Endodermal cell (in vitro differentiated cells): ENCODE measurements at regions not wholly inside any gene's neighbourhood (a gene's known extent, or its start where the extent isn't known, plus 50 kb on each side); places are given as distances from the start of the nearest gene placed in this dataset.

Experiments used
- DNase-seq: peaks from one replicate; pipeline ENCODE4 v3.0.0-alpha.2; 2017
- H3K27ac ChIP-seq: 2 replicates; pipeline ENCODE4 v1.5.1; 2013; ENCODE audit warnings: mild to moderate bottlenecking, low read depth, low read length, moderate library complexity
- H3K27me3 ChIP-seq: 2 replicates; pipeline ENCODE4 v1.6.1; 2013; ENCODE audit warnings: mild to moderate bottlenecking, low read length, moderate library complexity; ENCODE audit not compliant: insufficient read depth, control insufficient read depth, poor library complexity, severe bottlenecking
- H3K36me3 ChIP-seq: 2 replicates; pipeline ENCODE4 v1.7.0; 2013; ENCODE audit warnings: mild to moderate bottlenecking, low read length, moderate library complexity; ENCODE audit not compliant: control insufficient read depth, insufficient read depth
- H3K4me1 ChIP-seq: one replicate; pipeline ENCODE4 v1.7.0; 2013; ENCODE audit warnings: low read length; ENCODE audit not compliant: control insufficient read depth, insufficient read depth
- H3K4me3 ChIP-seq: 2 replicates; pipeline ENCODE4 v1.5.1; 2013; ENCODE audit warnings: mild to moderate bottlenecking, low read length, moderate library complexity
- H3K9ac ChIP-seq: 2 replicates; pipeline ENCODE4 v1.6.1; 2013; ENCODE audit warnings: mild to moderate bottlenecking, low read length, moderate library complexity; ENCODE audit not compliant: poor library complexity, severe bottlenecking; ENCODE audit errors: extremely low read depth
- H3K9me3 ChIP-seq: 2 replicates; pipeline ENCODE4 v1.6.1; 2013; ENCODE audit warnings: mild to moderate bottlenecking, low read length, moderate library complexity; ENCODE audit not compliant: control insufficient read depth
- H3K27ac Mint-ChIP-seq: 2 replicates; pipeline ENCODE4 v1.8.0; 2020; ENCODE audit warnings: mixed read lengths
- H3K27me3 Mint-ChIP-seq: 2 replicates; pipeline ENCODE4 v1.8.0; 2021; ENCODE audit warnings: mild to moderate bottlenecking, mixed read lengths; ENCODE audit not compliant: insufficient read depth
- H3K36me3 Mint-ChIP-seq: 2 replicates; pipeline ENCODE4 v1.8.0; 2020; ENCODE audit warnings: low read depth, mixed read lengths
- H3K4me1 Mint-ChIP-seq: 2 replicates; pipeline ENCODE4 v1.8.0; 2020; ENCODE audit warnings: mixed read lengths
- H3K4me3 Mint-ChIP-seq: 2 replicates; pipeline ENCODE4 v1.8.0; 2020; ENCODE audit warnings: mild to moderate bottlenecking, moderate library complexity, mixed read lengths
- H3K9me3 Mint-ChIP-seq: 2 replicates; pipeline ENCODE4 v1.8.0; 2020; ENCODE audit warnings: mild to moderate bottlenecking, mixed read lengths
- CTCF ChIP-seq: fragments of 200-600 bp; sonication (generic); conservative IDR thresholded peaks from 2 replicates; pipeline ENCODE4 v1.5.0; 2021; ENCODE audit warnings: antibody characterized with exemption, mild to moderate bottlenecking
- WGBS, 2 experiments: methylation state at CpG; one replicate each; pipeline versions ENCODE4 v1.1.5 to v1.1.7; 2013; ENCODE audit warnings: missing lambda C conversion rate in 2 of 2, mixed read lengths in 1 of 2; ENCODE audit not compliant: insufficient coverage in 1 of 2, insufficient read length in 1 of 2; 5-methylcytosine and 5-hydroxymethylcytosine counted together

DNA sequence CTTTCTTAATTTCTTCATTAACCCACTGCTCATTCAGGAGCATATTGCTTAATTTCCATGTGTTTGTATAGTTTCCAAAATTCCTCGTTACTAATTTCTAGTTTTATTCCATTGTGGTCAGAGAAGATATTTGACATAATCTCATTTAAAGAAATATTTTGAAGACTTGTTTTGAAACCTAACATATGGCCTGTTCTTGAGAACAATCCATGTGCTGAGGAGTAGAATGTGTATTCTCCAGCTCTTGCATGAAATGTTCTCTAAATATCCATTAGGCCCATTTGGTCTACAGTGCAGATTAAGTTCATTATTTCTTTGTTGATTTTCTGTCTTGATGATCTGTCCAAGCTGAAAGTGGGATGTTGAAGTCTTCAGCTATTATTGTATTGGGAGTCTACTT lies 251.7 kb downstream of the ALDH8A1 start:
- H3K9me3 Mint-ChIP-seq = no peaks in the 10 kb centered on the region
- no peaks in the 10 kb centered on the region for H3K36me3 Mint-ChIP-seq
- H3K9me3 ChIP-seq = no peaks in the 10 kb centered on the region
- H3K27ac ChIP-seq = no peak overlapping the region
- no peak overlapping the region for H3K9ac ChIP-seq
- no peak overlapping the region for H3K4me3 Mint-ChIP-seq
- peaks cover 6% of the 10 kb centered on the region for H3K4me1 Mint-ChIP-seq
- H3K27me3 Mint-ChIP-seq = peaks cover 6% of the 10 kb centered on the region
- WGBS, 2 experiments = 100% methylated on average over 1 of the region's 1 CpG; no CpG with 5 or more reads in 1 of the 2 experiments
- no peaks in the 10 kb centered on the region for H3K27me3 ChIP-seq
- no peak for DNase-seq
- peaks cover 3% of the 10 kb centered on the region for H3K4me1 ChIP-seq
- no peaks in the 10 kb centered on the region for H3K36me3 ChIP-seq
- no peak overlapping the region for H3K4me3 ChIP-seq
- TF ChIP-seq CTCF = no peak
- no peak overlapping the region for H3K27ac Mint-ChIP-seq

DNA sequence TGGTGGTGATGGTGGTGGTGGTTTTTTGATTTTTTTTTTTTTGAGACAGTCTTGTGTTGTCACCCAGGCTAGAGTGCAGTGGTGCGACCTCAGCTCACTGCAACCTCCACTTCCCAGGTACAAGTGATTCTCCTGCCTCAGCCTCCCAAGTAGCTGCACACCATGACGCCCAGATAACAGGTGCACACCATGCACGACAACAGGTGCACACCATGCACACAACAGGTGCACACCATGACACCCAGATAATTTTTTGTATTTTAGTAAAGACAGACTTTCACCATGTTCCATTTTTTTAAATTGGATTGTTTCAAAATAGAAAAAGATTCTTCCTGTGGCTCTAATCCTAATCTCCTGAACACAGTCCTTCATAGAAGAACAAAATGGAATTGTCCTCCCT lies 257.9 kb downstream of the ALDH8A1 start:
- Mint-ChIP-seq H3K27ac (no peak overlapping the region), H3K9me3 (no peaks in the 10 kb centered on the region), H3K4me1 (no peaks in the 10 kb centered on the region), H3K27me3 (peaks cover 8% of the 10 kb centered on the region), H3K36me3 (no peaks in the 10 kb centered on the region), H3K4me3 (no peak overlapping the region)
- TF ChIP-seq CTCF = no peak
- Histone ChIP-seq H3K9me3 (no peaks in the 10 kb centered on the region), H3K4me3 (no peak overlapping the region), H3K27me3 (no peaks in the 10 kb centered on the region), H3K36me3 (no peaks in the 10 kb centered on the region), H3K27ac (no peak overlapping the region), H3K4me1 (no peaks in the 10 kb centered on the region), H3K9ac (no peak overlapping the region)
- DNase-seq = no peak
- 86 to 100% methylated on average over 2 to 3 of the region's 3 CpGs for WGBS, 2 experiments

- TF ChIP-seq CTCF = peak; percentile 55
- WGBS, 2 experiments = 69 to 95% methylated on average over 2 of the region's 2 CpGs
These were observed 258.7 kb downstream of the ALDH8A1 start for GRCh38 chr6:134691180-134691579.

More at GRCh38 chr6:134691180-134691579, 258.7 kb downstream of the ALDH8A1 start:
- no peak for DNase-seq
- Mint-ChIP-seq H3K4me1 (no peaks in the 10 kb centered on the region), H3K27me3 (peaks cover 8% of the 10 kb centered on the region), H3K9me3 (no peaks in the 10 kb centered on the region), H3K4me3 (no peak overlapping the region), H3K27ac (no peak overlapping the region), H3K36me3 (no peaks in the 10 kb centered on the region)
- Histone ChIP-seq H3K9me3 (no peaks in the 10 kb centered on the region), H3K4me3 (no peak overlapping the region), H3K27me3 (peaks cover under 1% of the 10 kb centered on the region), H3K4me1 (no peaks in the 10 kb centered on the region), H3K9ac (no peak overlapping the region), H3K36me3 (no peaks in the 10 kb centered on the region), H3K27ac (no peak overlapping the region)
